HG03571 (cell line): ENCODE measurements at regions not wholly inside any gene's neighbourhood (a gene's known extent, or its start where the extent isn't known, plus 50 kb on each side); places are given as distances from the start of the nearest gene placed in this dataset.

Source experiments
- ATAC-seq: cut with Tn5 transposase; IDR thresholded peaks from one replicate; pipeline ENCODE4 v1.9.1; 2021; ENCODE audit not compliant: unreplicated experiment

- no peak for ATAC-seq
These were observed 339.6 kb downstream of the CHRM3 start for GRCh38 chr1:239725933-239726332.

DNA sequence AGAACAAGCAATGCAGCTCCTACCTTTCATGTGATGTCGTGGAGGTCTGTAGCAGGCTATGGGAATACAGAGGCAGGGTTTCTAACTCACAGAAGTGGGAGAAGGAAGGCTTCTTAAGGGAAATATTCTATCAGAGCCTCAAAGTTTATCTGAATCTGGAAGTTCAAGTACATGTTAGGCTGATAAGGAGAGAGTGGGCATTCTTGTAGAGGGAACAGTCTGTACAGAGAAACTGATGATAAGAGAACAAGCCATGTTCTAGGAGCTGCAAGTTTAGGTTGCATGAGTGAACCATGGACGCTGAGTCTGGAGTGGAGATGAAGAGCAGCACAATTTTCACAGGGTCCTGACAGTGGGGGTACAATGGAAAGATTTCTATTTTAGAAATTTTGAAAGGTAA is 344.0 kb downstream of the CHRM3 start:
- no peak for ATAC-seq

- no peak for ATAC-seq
These were observed 344.8 kb downstream of the CHRM3 start for GRCh38 chr1:239731082-239731748.

DNA sequence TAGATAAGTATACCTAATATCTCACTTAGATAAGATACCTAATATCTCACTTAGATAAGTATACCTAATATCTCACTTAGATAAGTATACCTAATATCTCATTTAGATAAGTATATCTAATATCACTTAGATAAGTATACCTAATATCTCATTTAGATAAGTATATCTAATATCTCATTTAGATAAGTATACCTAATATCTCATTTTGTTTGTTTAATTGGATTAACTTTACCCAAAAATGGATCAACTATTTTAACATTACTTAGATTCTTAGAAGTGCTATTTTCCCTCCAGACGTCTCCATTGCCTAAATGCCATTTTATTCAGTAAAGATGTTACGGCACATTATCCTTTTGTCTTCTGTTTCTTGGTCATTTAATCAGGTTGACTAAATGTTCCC is 346.4 kb downstream of the CHRM3 start:
- no peak for ATAC-seq

DNA sequence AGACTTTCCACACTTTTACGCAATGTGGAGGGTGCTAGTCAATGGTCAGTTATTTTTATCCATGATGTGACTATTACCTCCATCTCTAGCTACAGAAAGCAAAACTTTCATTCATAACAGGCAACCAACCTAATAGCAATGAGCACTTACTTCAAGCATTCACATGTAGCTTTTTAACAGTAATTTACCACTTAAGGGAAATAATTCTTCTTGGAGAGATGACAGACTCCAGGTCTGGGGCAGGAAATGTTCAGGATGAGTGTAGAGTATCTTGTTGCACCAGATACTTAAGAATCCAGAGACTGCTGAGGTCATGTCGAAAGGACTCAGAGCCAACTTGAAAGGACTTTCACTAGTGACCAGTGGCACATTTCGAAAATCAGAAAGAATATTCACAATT is 347.6 kb downstream of the CHRM3 start:
- no peak for ATAC-seq

- no peak for ATAC-seq
These were observed 348.7 kb downstream of the CHRM3 start for GRCh38 chr1:239735111-239735510.

- ATAC-seq, result no peak
These were observed 350.1 kb downstream of the CHRM3 start for GRCh38 chr1:239736479-239736878.

- ATAC-seq, result no peak
These were observed 352.3 kb upstream of the FMN2 start for GRCh38 chr1:239739375-239739774.

DNA sequence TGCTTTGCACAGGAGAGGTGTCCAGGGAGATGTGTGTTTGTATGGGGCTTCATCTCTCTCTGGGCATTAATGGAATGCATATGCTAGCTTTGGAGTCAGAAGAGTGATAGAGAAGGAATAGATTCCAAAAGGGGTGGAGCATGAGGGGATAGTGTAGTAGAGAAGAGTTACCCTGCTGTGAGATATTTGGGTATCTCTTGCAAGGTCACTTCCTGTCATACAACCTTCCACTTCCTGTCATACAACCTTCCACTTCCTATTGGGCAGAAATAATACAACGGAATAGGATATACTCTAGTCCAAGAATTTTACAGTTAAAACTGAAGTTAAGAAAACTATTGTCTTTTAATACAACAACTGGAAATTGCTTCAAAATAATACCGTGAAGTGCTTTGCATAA is 351.8 kb upstream of the FMN2 start:
- no peak for ATAC-seq

DNA sequence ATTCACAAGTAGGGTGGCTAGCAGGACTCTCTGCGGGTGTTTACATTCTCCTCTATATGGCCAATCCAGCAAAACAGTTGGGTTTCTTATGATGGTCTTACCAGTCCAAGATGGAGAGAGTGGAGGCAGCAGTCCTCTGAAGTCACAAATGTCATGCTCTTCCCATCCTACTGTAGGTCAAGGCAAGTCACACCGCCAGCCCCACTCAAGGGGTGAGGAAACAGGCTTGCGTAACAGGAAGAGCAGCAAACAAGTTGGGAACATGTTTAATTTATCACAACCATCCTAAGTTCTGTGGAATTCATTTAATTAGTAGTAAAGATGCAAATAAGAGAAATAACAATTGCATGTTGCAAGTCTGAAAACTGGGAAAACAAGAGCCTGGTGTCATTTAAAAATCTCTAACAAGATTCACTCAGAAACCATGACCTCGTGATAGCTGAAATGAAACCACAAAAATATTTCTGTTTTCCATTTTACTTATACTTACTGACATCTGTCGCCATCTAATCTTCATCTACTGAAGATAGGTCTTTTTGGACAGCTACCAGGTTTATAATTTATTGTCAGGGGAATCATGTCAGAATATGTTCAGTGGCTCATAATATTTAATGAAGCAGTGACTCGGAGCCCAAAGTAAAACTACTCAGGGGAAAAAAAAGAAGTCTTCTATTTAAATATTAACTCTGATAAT is 349.1 kb upstream of the FMN2 start:
- ATAC-seq, result no peak

DNA sequence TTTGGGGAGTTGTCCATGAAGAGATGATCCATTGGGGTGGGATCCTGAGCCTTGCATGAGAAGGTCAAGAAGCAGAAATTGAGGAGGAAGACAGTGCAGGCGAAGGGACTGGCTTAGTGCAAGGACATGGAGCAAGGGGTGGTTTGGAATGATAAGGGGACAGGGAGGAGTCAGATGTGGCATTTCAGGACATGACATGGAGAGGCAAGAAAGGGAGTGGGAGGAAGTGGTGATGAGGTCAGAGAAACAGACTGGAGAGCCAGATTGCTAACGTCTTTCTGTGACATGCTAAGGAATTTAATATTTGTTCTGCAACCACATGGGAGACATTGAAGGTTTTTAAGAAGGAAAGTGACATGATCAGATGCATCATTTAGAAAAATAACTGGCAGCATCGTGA is 346.8 kb upstream of the FMN2 start:
- no peak for ATAC-seq

GRCh38 chr1:239755107-239755912 is 336.4 kb upstream of the FMN2 start:
- ATAC-seq, result no peak

DNA sequence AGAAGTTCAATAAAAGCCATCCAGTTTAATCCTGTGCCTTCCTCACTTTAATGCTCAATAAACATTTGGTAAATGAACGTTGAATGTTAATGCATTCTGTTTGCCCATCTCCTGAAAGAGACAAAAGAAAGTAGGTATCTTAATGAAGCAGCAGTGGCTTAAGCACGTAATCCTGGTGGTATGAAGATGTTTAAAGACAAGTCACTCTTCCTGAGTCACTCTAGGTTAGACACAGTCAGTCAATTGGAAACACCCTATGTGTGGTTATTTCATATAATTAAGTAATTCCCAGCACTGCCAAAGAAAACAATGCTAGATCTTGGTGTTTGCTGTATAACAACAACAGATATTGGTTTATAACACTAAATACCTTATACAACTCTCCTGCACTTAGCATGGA is 334.0 kb upstream of the FMN2 start:
- ATAC-seq, result no peak

- no peak for ATAC-seq
These were observed 332.9 kb upstream of the FMN2 start for GRCh38 chr1:239758756-239759155.

- no peak for ATAC-seq
These were observed 330.2 kb upstream of the FMN2 start for GRCh38 chr1:239761509-239761908.

DNA sequence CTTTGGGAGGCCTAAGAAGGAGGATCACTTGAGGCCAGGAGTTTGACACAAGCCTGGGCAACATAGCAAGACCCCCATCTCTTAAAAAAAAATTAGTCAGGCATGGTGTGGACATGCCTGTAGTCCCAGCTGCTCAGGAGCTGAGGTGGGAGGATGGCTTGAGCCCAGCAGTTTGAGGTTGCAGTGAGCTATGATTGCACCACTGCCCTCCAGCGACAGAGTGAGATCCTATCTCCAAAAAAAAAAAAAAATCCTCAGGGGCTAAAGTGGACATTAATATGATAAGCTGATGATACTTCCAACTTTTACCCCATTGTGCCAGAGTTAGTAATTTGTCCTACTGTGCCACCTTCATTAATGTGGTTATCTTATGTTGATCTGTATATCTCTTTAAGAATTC is 327.8 kb upstream of the FMN2 start:
- no peak for ATAC-seq

GRCh38 chr1:239764546-239764945 is 327.1 kb upstream of the FMN2 start:
- no peak for ATAC-seq

DNA sequence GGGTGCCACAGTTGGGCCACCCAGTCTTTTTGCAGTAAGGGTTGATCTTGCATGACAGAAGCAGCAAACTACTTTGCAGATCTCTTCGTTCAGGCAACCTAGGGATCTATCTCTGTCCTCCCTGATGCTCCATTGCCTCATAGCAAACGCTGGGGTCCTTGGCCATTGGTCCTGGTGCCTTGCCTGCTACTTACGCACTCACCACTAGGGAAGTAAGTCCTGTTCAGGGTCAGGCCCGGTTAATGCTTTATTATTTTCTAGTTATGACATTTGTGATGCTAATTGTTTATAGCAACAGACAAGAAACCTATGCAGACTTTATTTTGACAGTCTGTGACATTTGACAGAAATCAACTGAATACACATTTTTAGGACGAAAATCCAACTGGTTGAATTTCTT is 326.5 kb upstream of the FMN2 start:
- ATAC-seq, result no peak

DNA sequence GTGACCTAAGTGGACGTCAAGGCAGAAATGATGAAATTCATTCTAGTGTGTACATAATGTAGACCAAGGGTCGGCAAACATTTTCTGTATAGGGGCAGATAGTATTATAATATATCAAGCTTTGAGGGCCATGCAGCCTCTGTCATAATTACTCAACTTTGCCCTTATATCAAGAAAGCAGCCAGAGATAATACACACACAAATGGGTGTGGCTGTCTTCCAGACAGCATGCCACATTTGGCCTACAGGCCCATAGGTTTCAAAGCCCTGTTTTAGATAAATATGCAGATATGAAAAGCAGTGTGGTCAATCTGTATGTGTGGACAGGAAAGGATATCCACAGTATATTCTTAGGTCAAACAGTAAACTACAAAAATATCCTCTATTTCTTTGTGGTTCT is 320.1 kb upstream of the FMN2 start:
- ATAC-seq, result no peak

- ATAC-seq, result no peak
These were observed 319.2 kb upstream of the FMN2 start for GRCh38 chr1:239772446-239772845.

DNA sequence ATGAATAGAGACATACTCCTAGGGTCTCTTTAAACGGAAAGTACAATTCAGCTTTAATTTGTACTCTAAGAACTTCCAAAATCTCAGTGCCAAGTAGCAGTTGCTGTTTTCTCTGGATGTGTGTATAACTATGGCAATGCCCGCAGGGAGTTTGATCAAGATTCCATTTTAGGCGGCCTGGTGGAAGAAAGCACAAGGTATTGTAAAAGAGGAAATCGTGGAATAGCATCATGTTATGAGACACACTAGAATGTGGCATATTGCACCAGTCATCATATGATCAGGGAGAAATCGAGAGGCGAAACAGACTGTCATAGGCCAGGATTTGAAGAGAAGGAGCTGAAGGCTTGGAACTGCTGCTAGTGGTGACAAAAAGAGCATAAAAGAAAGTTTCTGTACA is 316.2 kb upstream of the FMN2 start:
- ATAC-seq, result no peak

GRCh38 chr1:239778208-239778813 is 313.4 kb upstream of the FMN2 start:
- no peak for ATAC-seq
